ENCODE measurements at regions not wholly inside any gene's neighbourhood (a gene's known extent, or its start where the extent isn't known, plus 50 kb on each side); places are given as distances from the start of the nearest gene placed in this dataset.
"Not testable (repeated sequence)": the region's sequence is repeated elsewhere in the genome, so short reads cannot be mapped to it uniquely, and the experiment has no call there.

GRCh38 chr18:59801576-59801975 lies 98.2 kb upstream of the PMAIP1 start:
- no peak for TF ChIP-seq CTCF (conservative IDR thresholded peaks at IDR 0.05; ENCODE audit: low read depth, low read length)
- no peak overlapping the region for H3K4me3 ChIP-seq (ENCODE audit: low read depth, low read length)
- no peak for DNase-seq (ENCODE audit: low read depth)

- no peak for TF ChIP-seq CTCF (conservative IDR thresholded peaks at IDR 0.05; ENCODE audit: low read depth, low read length)
- no peak overlapping the region for H3K4me3 ChIP-seq (ENCODE audit: low read depth, low read length)
- no peak for DNase-seq (ENCODE audit: low read depth)
These were observed 98.9 kb upstream of the PMAIP1 start for GRCh38 chr18:59800897-59801296.

GRCh38 chr18:59799383-59800015 lies 100.3 kb upstream of the PMAIP1 start:
- no peak overlapping the region for H3K4me3 ChIP-seq (ENCODE audit: low read depth, low read length)
- DNase-seq (ENCODE audit: low read depth), result no peak
- no peak for TF ChIP-seq CTCF (conservative IDR thresholded peaks at IDR 0.05; ENCODE audit: low read depth, low read length)

GRCh38 chr18:59795882-59796281 lies 98.7 kb upstream of the CCBE1 start:
- no peak for TF ChIP-seq CTCF (conservative IDR thresholded peaks at IDR 0.05; ENCODE audit: low read depth, low read length)
- DNase-seq (ENCODE audit: low read depth), result no peak
- H3K4me3 ChIP-seq (ENCODE audit: low read depth, low read length), result no peak overlapping the region

- H3K4me3 ChIP-seq (ENCODE audit: low read depth, low read length), result no peak overlapping the region
- no peak for TF ChIP-seq CTCF (conservative IDR thresholded peaks at IDR 0.05; ENCODE audit: low read depth, low read length)
- no peak for DNase-seq (ENCODE audit: low read depth)
These were observed 95.1 kb upstream of the CCBE1 start for GRCh38 chr18:59792353-59792752.

GRCh38 chr18:59790346-59790936 lies 93.2 kb upstream of the CCBE1 start:
- H3K4me3 ChIP-seq (ENCODE audit: low read depth, low read length); DNase-seq (ENCODE audit: low read depth): not testable (repeated sequence)

GRCh38 chr18:59788791-59789106 lies 91.5 kb upstream of the CCBE1 start:
- H3K4me3 ChIP-seq (ENCODE audit: low read depth, low read length), result no peak overlapping the region
- no peak for DNase-seq (ENCODE audit: low read depth)

More at GRCh38 chr18:59788791-59789106, 91.5 kb upstream of the CCBE1 start:
- TF ChIP-seq CTCF (conservative IDR thresholded peaks at IDR 0.05; ENCODE audit: low read depth, low read length), result no peak

All from epithelial cell of proximal tubule (primary cell).